Naive thymus-derived CD8-positive, alpha-beta T cell (primary cell): ENCODE measurements at regions not wholly inside any gene's neighbourhood (a gene's known extent, or its start where the extent isn't known, plus 50 kb on each side); places are given as distances from the start of the nearest gene placed in this dataset.
A peak's percentile ranks its signal among the peaks of the same experiment; 100 is the strongest.
"Not testable (repeated sequence)": the region's sequence is repeated elsewhere in the genome, so short reads cannot be mapped to it uniquely, and the experiment has no call there.

ENCODE experiments used
- ATAC-seq, 2 donors: fragments of 150-1000 bp; cut with Tn5 transposase in 1 of 2; sonication (Bioruptor Pico), chemical (Tn5 transposase) in 1 of 2; 1 replicate in 1 of 2; 2 replicates in 1 of 2; pipeline ENCODE4 v1.10.0; 2021; ENCODE audit warnings: mild to moderate bottlenecking in 2 of 2, moderate library complexity in 2 of 2
- POLR2A ChIA-PET: fragments of 350-600 bp; sonication (Branson Sonifier 250); formaldehyde crosslinking; loops from one replicate; lab custom pipeline; 2021; ENCODE audit warnings: antibody characterized with exemption; lab: Charles Lee
- DNase-seq, 10 donors: peaks; one replicate each; pipeline versions ENCODE4 v3.0.0 to v3.0.0-alpha.2; 2020 to 2022
- H3K27ac Mint-ChIP-seq, 10 donors: one replicate each; pipeline ENCODE4 v1.8.0; 2020 to 2022; ENCODE audit warnings: mild to moderate bottlenecking in 10 of 10, mixed read lengths in 10 of 10, moderate library complexity in 4 of 10, inconsistent platforms in 1 of 10
- H3K27me3 Mint-ChIP-seq, 5 donors: one replicate each; pipeline ENCODE4 v1.8.0; 2021 to 2022; ENCODE audit warnings: mixed read lengths in 5 of 5
- H3K36me3 Mint-ChIP-seq, 3 donors: one replicate each; pipeline ENCODE4 v1.8.0; 2020 to 2022; ENCODE audit warnings: mixed read lengths in 3 of 3, mild to moderate bottlenecking in 2 of 3, inconsistent platforms in 1 of 3
- H3K4me1 Mint-ChIP-seq, 4 donors: one replicate each; pipeline ENCODE4 v1.8.0; 2021 to 2022; ENCODE audit warnings: mixed read lengths in 4 of 4
- H3K4me3 Mint-ChIP-seq, 10 donors: one replicate each; pipeline ENCODE4 v1.8.0; 2020 to 2022; ENCODE audit warnings: mild to moderate bottlenecking in 10 of 10, mixed read lengths in 10 of 10, moderate library complexity in 6 of 10, inconsistent platforms in 1 of 10
- H3K9me3 Mint-ChIP-seq, 9 donors: one replicate each; pipeline ENCODE4 v1.8.0; 2020 to 2022; ENCODE audit warnings: mixed read lengths in 9 of 9, mild to moderate bottlenecking in 3 of 9, inconsistent platforms in 1 of 9, moderate library complexity in 1 of 9

DNA sequence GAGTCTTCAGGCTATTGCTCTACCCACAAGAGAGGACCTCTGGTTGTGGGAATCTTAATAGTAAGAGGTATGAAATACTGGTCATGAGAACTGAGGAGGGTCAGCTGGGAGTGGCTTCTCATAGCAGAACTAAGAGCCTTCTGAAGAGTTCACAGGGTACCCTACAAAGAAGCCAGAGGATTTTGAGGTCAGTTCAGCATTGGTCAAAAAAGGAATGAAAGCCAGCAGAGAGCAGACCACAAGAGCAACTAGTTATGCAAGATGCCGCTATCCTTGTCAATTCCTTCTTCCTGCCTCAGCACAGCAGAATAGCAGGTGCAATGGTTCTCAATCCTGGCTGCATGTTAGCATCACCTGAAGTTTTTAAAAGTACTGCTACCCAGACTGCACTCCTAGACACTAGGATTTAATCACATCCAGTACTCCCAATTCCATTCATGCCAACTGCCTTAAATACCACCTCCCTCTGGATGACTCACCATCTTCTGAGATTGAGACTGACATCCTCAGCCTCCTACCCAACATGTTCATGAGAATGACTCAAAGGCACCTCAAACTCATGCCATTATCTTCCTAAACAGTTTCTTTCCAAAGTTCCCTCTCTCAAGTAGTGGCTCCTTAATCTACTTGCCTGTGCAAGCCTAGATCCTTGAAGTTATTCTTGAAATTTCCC lies 81.0 kb upstream of the RBMS1 start:
- no peak overlapping the region for H3K27ac Mint-ChIP-seq
- no peaks in the 10 kb centered on the region for H3K27me3 Mint-ChIP-seq
- H3K4me1 Mint-ChIP-seq: peaks cover 0 to 3% (median 0%) of the 10 kb centered on the region in 4 donors
- peaks cover 0 to 20% (median 9%) of the 10 kb centered on the region in 9 donors for H3K9me3 Mint-ChIP-seq
- no peak for ATAC-seq
- POLR2A ChIA-PET: no interaction called here
- no peak overlapping the region for H3K4me3 Mint-ChIP-seq
- no peak for DNase-seq
- peaks cover 0 to 9% (median 6%) of the 10 kb centered on the region in 3 donors for H3K36me3 Mint-ChIP-seq

DNA sequence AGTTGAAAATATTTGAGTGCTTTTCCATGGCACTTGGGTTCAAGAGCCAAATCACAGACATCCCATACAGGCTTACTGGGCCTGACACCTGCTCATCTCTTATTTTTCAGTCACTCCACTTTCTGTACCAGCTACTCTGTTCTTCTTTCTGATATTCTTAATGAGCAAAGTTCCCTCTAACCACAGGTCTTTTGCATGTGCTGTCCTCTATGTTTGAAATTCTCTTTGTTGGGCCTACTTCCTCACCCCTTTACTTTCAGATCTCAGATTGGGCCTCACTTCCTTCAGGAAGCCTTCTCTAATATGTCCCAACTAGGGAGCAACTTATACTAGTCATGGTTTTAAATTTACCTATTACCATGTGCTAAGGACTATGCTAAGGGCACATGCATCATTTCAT lies 81.8 kb upstream of the RBMS1 start:
- Mint-ChIP-seq H3K9me3 (peaks cover 0 to 20% (median 9%) of the 10 kb centered on the region in 9 donors), H3K4me1 (peaks cover 0 to 3% (median 0%) of the 10 kb centered on the region in 4 donors), H3K27me3 (peaks cover 0 to 1% (median 0%) of the 10 kb centered on the region in 5 donors), H3K27ac (no peak overlapping the region), H3K4me3 (no peak overlapping the region), H3K36me3 (peaks cover 0 to 9% (median 6%) of the 10 kb centered on the region in 3 donors)
- no peak for ATAC-seq
- no peak for DNase-seq
- POLR2A ChIA-PET: no interaction called here

DNA sequence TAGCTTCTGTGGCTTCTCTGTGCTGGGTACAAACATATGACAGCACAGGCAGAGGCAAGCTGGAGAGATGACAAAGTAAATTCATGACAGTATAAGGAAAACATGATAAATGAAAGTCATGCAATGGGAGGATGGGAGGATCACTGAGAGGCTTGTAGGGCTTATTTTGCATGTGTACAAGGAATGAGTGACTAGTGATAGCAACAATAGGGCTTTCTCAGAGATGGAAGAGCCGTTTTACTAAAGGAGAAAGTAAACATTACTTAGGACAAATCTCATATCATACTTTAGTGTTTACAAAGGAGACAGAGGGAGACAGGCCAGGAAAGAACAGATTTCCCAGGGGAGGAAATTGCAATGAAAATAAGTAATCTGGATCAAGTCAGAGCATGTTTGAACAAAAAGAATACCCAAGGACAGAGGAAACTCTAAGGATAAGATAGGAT lies 82.5 kb upstream of the RBMS1 start:
- DNase-seq (no peak), ATAC-seq (no peak)
- Mint-ChIP-seq H3K27me3 (peaks cover 0 to 4% (median 0%) of the 10 kb centered on the region in 5 donors), H3K27ac (no peak overlapping the region), H3K36me3 (peaks cover 0 to 9% (median 6%) of the 10 kb centered on the region in 3 donors), H3K4me3 (no peak overlapping the region), H3K4me1 (peaks cover 0 to 3% (median 0%) of the 10 kb centered on the region in 4 donors), H3K9me3 (peaks cover 0 to 20% (median 9%) of the 10 kb centered on the region in 9 donors)
- POLR2A ChIA-PET: no interaction called here

DNA sequence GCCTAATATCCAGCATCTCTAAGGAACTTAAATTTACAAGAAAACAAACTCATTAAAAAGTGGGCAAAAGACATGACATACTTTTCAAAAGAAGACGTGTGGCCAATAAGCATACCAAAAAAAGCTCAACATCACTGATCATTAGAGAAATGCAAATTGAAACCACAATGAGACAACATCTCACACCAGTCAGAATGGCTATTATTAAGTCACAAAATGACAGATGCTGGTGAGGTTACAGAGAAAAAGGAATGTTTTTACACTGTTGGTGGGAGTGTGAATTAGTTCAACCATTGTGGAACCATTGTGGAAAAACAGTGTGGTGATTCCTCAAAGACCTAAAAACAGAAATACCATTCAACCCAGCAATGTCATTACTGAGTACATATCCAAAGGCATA lies 83.5 kb upstream of the RBMS1 start:
- H3K36me3 Mint-ChIP-seq, H3K4me3 Mint-ChIP-seq, H3K4me1 Mint-ChIP-seq, POLR2A ChIA-PET, H3K27ac Mint-ChIP-seq, H3K27me3 Mint-ChIP-seq, ATAC-seq, DNase-seq: not testable (repeated sequence)
- peaks cover 0 to 13% (median 4%) of the 10 kb centered on the region in 9 donors for H3K9me3 Mint-ChIP-seq

DNA sequence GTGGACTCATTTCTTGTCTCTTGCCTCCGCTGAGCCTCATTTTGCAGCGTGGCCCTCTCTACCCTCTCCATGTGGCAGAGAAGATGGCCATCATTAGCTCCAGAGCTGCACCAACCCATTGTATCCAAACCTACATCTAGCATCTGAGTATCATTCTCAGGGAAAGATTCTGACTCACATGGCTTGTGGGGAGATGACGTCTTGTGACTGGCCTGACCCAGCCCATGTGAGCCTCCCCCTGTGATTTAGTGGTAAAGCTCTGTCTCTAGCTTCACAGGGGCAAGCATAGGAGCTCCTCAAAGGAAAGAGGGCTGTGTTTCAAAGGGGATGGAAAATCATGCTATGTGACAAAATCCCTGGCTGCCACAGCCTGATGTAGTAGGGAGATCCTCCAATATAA lies 87.4 kb upstream of the RBMS1 start:
- ATAC-seq (no peak), DNase-seq (no peak)
- Mint-ChIP-seq H3K27me3 (peaks cover 0 to 4% (median 0%) of the 10 kb centered on the region in 5 donors), H3K9me3 (no peaks in the 10 kb centered on the region), H3K4me1 (peaks cover 6 to 11% (median 9%) of the 10 kb centered on the region in 4 donors), H3K27ac (no peak overlapping the region), H3K4me3 (no peak overlapping the region), H3K36me3 (no peaks in the 10 kb centered on the region)
- POLR2A ChIA-PET: no interaction called here

DNA sequence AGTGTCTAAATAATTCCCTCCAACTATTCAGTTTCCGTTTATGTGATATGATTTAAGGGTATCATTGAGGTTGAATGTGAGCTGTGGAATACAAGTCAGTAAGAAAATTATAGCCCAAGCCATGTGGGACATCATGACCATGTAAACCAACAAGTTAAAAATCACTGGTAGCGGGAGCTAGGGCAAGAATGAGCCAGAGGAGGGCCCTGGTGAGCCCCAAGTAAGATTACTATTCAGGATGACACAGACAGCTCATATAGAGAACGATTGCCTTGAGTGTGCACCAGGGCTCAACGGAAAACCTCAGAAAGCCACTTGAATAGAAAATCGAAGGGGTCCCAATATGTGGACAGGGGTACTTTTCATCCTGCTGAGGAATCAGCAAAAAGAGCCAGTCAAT lies 87.8 kb upstream of the RBMS1 start:
- ATAC-seq: no peak
- Mint-ChIP-seq H3K4me1 (peaks cover 6 to 13% (median 9%) of the 10 kb centered on the region in 4 donors), H3K9me3 (no peaks in the 10 kb centered on the region), H3K36me3 (no peaks in the 10 kb centered on the region), H3K27ac (no peak overlapping the region), H3K27me3 (peaks cover 0 to 4% (median 0%) of the 10 kb centered on the region in 5 donors), H3K4me3 (no peak overlapping the region)
- no peak for DNase-seq
- POLR2A ChIA-PET: no interaction called here

DNA sequence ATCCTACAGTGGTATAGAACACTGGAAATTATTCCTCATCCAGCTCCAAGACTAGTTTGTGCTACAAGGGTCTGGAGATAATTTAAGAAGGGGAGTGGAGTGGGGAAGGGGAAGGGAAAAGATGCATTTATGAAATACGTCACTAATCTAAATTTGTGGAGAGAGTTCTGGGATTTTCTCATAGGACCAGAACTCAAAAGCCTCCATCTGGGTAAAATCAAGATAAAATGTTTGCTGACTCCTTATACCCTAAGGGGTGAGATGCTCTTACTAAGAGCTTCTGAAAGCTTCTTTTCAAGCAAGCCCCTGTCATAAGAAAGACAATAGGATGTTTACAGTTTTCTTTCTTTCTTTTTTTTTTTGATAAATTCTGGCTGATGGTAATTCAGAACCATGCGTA lies 88.5 kb upstream of the RBMS1 start:
- no peak for ATAC-seq
- POLR2A ChIA-PET: no interaction called here

DNA sequence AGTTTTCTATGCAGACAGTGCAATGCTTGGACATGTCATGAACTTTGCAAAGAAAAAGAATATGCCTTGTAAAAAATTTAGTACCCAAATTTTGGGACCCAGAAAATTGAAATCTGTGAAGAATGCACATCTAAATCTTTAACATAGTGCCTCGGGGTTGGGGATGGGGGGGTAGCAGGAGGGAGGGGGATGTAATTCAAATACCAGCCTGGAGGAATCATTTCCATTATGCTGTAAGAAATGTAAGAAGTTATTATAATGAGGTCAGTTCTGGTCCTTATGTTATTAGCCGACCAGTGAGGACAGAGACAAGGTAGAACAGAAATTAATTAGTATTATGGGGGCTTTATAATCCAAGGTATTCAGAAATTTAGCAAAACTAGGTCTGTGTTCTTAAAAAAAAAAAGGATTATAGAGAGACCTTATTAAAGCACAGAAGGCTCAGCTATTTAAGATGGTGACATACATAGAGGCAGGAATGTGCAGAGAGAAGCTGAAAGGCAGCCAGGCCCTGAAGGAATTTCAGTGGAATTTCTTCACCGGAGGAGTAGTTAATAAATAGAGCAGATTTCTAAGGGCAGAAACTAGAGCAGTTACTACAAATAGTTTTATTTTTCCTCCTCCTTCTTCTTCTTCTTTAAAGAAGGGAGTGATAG lies 89.0 kb upstream of the RBMS1 start:
- POLR2A ChIA-PET: interaction anchor here (0.7 kb wide), 1 partner anchor 29 kb away, joined by 3 read pairs; no protein-coding TSS in a partner anchor
- Mint-ChIP-seq H3K27me3 (peaks cover 0 to 4% (median 0%) of the 10 kb centered on the region in 5 donors), H3K4me3 (no peak overlapping the region), H3K9me3 (no peaks in the 10 kb centered on the region), H3K4me1 (peaks cover 6 to 13% (median 9%) of the 10 kb centered on the region in 4 donors), H3K27ac (no peak overlapping the region), H3K36me3 (no peaks in the 10 kb centered on the region)
- ATAC-seq (no peak), DNase-seq (no peak)

More for the DNA sequence above, 88.5 kb upstream of the RBMS1 start:
- no peak overlapping the region for H3K4me3 Mint-ChIP-seq
- peaks cover 6 to 13% (median 9%) of the 10 kb centered on the region in 4 donors for H3K4me1 Mint-ChIP-seq
- no peaks in the 10 kb centered on the region for H3K9me3 Mint-ChIP-seq
- no peak overlapping the region for H3K27ac Mint-ChIP-seq
- no peaks in the 10 kb centered on the region for H3K36me3 Mint-ChIP-seq
- H3K27me3 Mint-ChIP-seq: peaks cover 0 to 4% (median 0%) of the 10 kb centered on the region in 5 donors
- DNase-seq: no peak

DNA sequence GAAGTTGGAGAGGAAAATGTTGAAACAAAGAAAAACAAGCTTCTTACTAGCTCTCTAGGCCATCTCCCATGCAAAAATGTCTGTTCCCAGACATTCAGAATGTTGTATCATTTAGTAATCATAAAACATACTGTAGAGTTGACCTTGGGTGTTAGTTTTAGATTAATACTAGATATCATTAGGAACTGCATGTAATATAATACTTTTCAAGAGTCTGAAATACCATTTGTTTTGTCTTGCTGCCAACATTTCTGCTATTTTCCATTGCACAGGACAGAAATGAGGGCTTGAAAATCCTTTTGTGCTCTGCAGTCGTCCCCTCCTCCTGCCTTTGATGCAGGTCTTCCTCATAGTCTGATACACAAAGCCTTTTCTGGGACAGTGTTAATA lies 89.5 kb upstream of the RBMS1 start:
- peaks cover 6 to 13% (median 9%) of the 10 kb centered on the region in 4 donors for H3K4me1 Mint-ChIP-seq
- POLR2A ChIA-PET: interaction anchor here (0.7 kb wide), 1 partner anchor 29 kb away, joined by 3 read pairs; no protein-coding TSS in a partner anchor
- ATAC-seq (no peak), DNase-seq (no peak)
- no peak overlapping the region for H3K4me3 Mint-ChIP-seq
- no peaks in the 10 kb centered on the region for H3K36me3 Mint-ChIP-seq
- H3K27me3 Mint-ChIP-seq: peaks cover 0 to 4% (median 0%) of the 10 kb centered on the region in 5 donors
- no peak overlapping the region for H3K27ac Mint-ChIP-seq
- H3K9me3 Mint-ChIP-seq: no peaks in the 10 kb centered on the region

DNA sequence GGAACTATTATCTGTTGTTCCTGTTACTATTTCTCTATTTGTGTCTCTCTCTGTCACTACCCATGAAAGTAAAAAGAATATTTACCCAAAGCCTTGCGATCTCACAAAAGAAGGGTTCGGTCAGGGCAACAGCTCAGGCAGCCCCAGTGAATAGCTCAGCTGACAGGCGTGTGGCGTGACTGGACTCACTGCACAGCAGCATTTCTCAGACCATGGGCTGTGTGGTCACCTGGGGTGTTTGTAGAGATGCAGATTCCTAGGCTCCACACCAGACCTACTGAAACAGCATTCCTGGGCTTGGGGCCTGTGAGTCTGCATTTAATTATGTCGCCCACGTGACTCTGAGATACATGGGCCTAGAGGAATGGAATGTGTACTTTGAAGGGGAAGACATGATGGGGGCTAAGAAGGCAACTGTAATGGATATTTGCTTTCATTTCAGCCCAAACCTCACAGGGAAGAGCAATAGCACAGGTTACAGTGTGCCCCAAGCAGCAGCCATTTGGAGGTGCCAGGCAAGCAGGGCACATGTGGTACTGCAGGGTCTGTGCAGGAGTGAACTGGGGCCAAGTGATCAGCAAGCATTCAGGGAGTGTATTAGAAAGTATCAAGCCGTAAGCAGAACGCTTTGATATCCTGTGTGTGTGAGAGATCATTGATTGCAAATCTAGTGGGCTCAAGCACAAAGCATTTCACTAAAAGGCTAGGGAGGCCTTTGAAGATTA lies 90.4 kb upstream of the RBMS1 start:
- no peak for ATAC-seq
- POLR2A ChIA-PET: no interaction called here
- peak overlapping the region in 1 of 10 donors; percentile 23 for H3K27ac Mint-ChIP-seq

DNA sequence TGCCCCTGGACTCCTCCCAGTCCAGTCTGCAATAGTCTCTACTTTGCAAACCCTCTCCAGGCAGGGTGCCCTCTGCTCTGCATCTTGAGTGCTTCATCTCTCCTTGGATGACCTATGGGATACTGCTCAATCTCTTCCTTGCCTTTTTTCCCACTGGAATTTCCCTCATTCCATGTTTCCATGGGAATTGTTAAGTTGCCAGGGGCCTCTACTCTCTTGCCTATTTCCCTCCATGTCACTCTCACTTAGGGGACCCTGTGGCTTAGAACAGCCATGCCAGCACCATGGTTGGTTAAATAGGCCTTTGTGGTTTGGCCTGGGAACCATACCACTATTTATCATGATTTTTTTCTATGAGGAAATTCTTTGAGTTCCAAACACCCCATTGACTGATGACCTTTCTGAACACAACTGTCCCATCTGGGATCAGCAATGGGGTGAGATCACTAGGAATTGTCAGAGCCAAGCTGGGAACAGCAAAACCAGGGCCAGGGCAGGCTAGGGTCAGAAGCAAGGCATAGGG lies 91.4 kb upstream of the RBMS1 start:
- DNase-seq (no peak), ATAC-seq (no peak)
- POLR2A ChIA-PET: no interaction called here
- Mint-ChIP-seq H3K27ac (peak overlapping the region in 2 of 10 donors; percentile 1 to 58), H3K36me3 (no peaks in the 10 kb centered on the region), H3K27me3 (peaks cover 0 to 4% (median 0%) of the 10 kb centered on the region in 5 donors), H3K4me3 (no peak overlapping the region), H3K4me1 (peaks cover 6 to 13% (median 9%) of the 10 kb centered on the region in 4 donors), H3K9me3 (peaks cover 0 to 2% (median 0%) of the 10 kb centered on the region in 9 donors)

More for the DNA sequence above, 90.4 kb upstream of the RBMS1 start:
- Mint-ChIP-seq H3K4me1 (peaks cover 6 to 13% (median 9%) of the 10 kb centered on the region in 4 donors), H3K4me3 (no peak overlapping the region), H3K9me3 (no peaks in the 10 kb centered on the region), H3K27me3 (peaks cover 0 to 4% (median 0%) of the 10 kb centered on the region in 5 donors), H3K36me3 (no peaks in the 10 kb centered on the region)
- no peak for DNase-seq

DNA sequence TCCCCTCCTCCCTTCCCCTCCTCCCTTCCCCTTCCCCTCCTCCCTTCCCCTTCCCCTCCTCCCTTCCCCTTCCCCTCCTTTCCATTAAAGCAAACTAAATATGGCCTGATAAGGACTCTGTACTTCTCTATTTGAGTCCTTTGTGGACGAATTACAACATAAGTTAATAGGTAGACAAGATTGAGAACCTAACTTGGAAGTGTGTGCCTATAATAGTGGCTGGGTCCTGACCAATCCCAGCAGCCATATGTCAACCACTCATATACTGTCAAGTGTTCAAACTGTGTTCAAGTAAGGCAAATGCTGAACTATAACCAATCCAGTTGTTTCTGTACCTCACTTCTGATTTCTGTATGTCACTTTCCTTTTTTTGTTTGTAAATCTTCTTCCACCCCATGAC lies 97.1 kb upstream of the RBMS1 start:
- H3K9me3 Mint-ChIP-seq: peaks cover 0 to 20% (median 11%) of the 10 kb centered on the region in 9 donors
- H3K27ac Mint-ChIP-seq: peak overlapping the region in 5 of 10 donors; percentile 0 to 94 (median 35)
- H3K36me3 Mint-ChIP-seq: peaks cover 0 to 11% (median 11%) of the 10 kb centered on the region in 3 donors
- H3K4me3 Mint-ChIP-seq: peak overlapping the region in 2 of 10 donors; percentile 28 to 36
- H3K4me1 Mint-ChIP-seq: peaks cover 6 to 15% (median 10%) of the 10 kb centered on the region in 4 donors
- POLR2A ChIA-PET: no interaction called here
- H3K27me3 Mint-ChIP-seq: no peaks in the 10 kb centered on the region
- DNase-seq (peak in 2 of 10 donors; percentile 9 to 14), ATAC-seq (no peak)
